ENCODE measurements at regions not wholly inside any gene's neighbourhood (a gene's known extent, or its start where the extent isn't known, plus 50 kb on each side); places are given as distances from the start of the nearest gene placed in this dataset.

- H3K27ac ChIP-seq (ENCODE audit: low read length) = no peak overlapping the region
- H3K27me3 Mint-ChIP-seq (ENCODE audit: low read depth in 2 of 2) = no peaks in the 10 kb centered on the region
- no peak overlapping the region for H3K27ac Mint-ChIP-seq
- WGBS (ENCODE audit: insufficient coverage) = 88% methylated on average over 3 of the region's 3 CpGs
- H3K27me3 ChIP-seq (ENCODE audit: control insufficient read depth, insufficient read depth, low read length) = no peaks in the 10 kb centered on the region
- peaks cover 10 to 34% of the 10 kb centered on the region in 2 donors for H3K9me3 Mint-ChIP-seq
- H3K36me3 Mint-ChIP-seq = no peaks in the 10 kb centered on the region
- H3K4me1 Mint-ChIP-seq = no peaks in the 10 kb centered on the region
- intact Hi-C loops (cut with micrococcal nuclease) = no loop called here
- no peaks in the 10 kb centered on the region for H3K36me3 ChIP-seq (ENCODE audit: control insufficient read depth, insufficient read depth, low read length)
- no peak for DNase-seq
- no peak overlapping the region for H3K4me3 ChIP-seq (ENCODE audit: low read length)
- H3K4me3 Mint-ChIP-seq = no peak overlapping the region
- peaks cover 11% of the 10 kb centered on the region for H3K9me3 ChIP-seq (ENCODE audit: control insufficient read depth, insufficient read depth, low read length)
- no peak for ATAC-seq
- no peaks in the 10 kb centered on the region for H3K4me1 ChIP-seq (ENCODE audit: control insufficient read depth, insufficient read depth, low read length)
- TF ChIP-seq CTCF (IDR thresholded peaks at IDR 0.05) = no peak
These were observed 422.6 kb downstream of the HTR1B start for GRCh38 chr6:77040568-77041195.

- no peaks in the 10 kb centered on the region for H3K27me3 ChIP-seq (ENCODE audit: control insufficient read depth, insufficient read depth, low read length)
- no peak overlapping the region for H3K4me3 ChIP-seq (ENCODE audit: low read length)
- H3K9me3 ChIP-seq (ENCODE audit: control insufficient read depth, insufficient read depth, low read length) = peaks cover 14% of the 10 kb centered on the region
- H3K4me3 Mint-ChIP-seq = no peak overlapping the region
- no peak for DNase-seq
- no peak overlapping the region for H3K27ac Mint-ChIP-seq
- no peak overlapping the region for H3K27ac ChIP-seq (ENCODE audit: low read length)
- ATAC-seq = no peak
- whole genome bisulfite sequencing (ENCODE audit: insufficient coverage) = 93% methylated on average over 3 of the region's 3 CpGs
- no peaks in the 10 kb centered on the region for H3K4me1 ChIP-seq (ENCODE audit: control insufficient read depth, insufficient read depth, low read length)
- no peaks in the 10 kb centered on the region for H3K36me3 ChIP-seq (ENCODE audit: control insufficient read depth, insufficient read depth, low read length)
- intact Hi-C loops (cut with micrococcal nuclease) = no loop called here
- peaks cover 17 to 40% of the 10 kb centered on the region in 2 donors for H3K9me3 Mint-ChIP-seq
- H3K4me1 Mint-ChIP-seq = no peaks in the 10 kb centered on the region
- no peaks in the 10 kb centered on the region for H3K27me3 Mint-ChIP-seq (ENCODE audit: low read depth in 2 of 2)
- no peak for TF ChIP-seq CTCF (IDR thresholded peaks at IDR 0.05)
- H3K36me3 Mint-ChIP-seq = no peaks in the 10 kb centered on the region
These were observed 424.5 kb downstream of the HTR1B start for GRCh38 chr6:77038807-77039206.

DNA sequence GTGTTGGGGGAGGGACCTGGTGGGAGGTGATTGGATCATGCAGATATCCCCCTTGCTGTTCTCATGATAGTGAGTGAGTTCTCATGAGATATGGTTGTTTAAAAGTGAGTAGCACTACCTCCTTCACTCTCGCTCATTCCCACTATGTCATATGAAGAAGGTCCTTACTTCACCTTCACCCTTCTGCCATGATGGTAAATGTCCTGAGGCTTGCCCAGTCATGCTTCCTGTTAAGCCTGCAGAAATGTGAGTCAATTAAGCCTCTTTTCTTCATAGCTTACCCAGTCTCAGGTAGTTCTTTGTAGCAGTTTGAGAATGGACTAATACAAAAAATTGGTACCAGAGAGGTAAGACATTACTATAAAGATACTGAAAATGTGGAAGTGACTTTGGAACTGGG is 425.9 kb downstream of the HTR1B start:
- H3K27ac ChIP-seq (ENCODE audit: low read length) = no peak overlapping the region
- peaks cover 14% of the 10 kb centered on the region for H3K9me3 ChIP-seq (ENCODE audit: control insufficient read depth, insufficient read depth, low read length)
- intact Hi-C loops (cut with micrococcal nuclease) = no loop called here
- no peak for TF ChIP-seq CTCF (IDR thresholded peaks at IDR 0.05)
- Mint-ChIP-seq H3K36me3 (no peaks in the 10 kb centered on the region), H3K9me3 (peaks cover 17 to 46% of the 10 kb centered on the region in 2 donors), H3K4me3 (no peak overlapping the region), H3K4me1 (no peaks in the 10 kb centered on the region), H3K27ac (no peak overlapping the region), H3K27me3 (ENCODE audit: low read depth in 2 of 2) (no peaks in the 10 kb centered on the region)
- DNase-seq (no peak), ATAC-seq (no peak)
- H3K36me3 ChIP-seq (ENCODE audit: control insufficient read depth, insufficient read depth, low read length) = no peaks in the 10 kb centered on the region
- no peak overlapping the region for H3K4me3 ChIP-seq (ENCODE audit: low read length)
- H3K4me1 ChIP-seq (ENCODE audit: control insufficient read depth, insufficient read depth, low read length) = no peaks in the 10 kb centered on the region
- no peaks in the 10 kb centered on the region for H3K27me3 ChIP-seq (ENCODE audit: control insufficient read depth, insufficient read depth, low read length)
- WGBS (ENCODE audit: insufficient coverage) = 90% methylated on average over 1 of the region's 1 CpG

GRCh38 chr6:77036400-77036799 is 426.9 kb downstream of the HTR1B start:
- TF ChIP-seq CTCF (IDR thresholded peaks at IDR 0.05) = no peak
- Histone ChIP-seq H3K27me3 (ENCODE audit: control insufficient read depth, insufficient read depth, low read length) (no peaks in the 10 kb centered on the region), H3K4me1 (ENCODE audit: control insufficient read depth, insufficient read depth, low read length) (no peaks in the 10 kb centered on the region), H3K36me3 (ENCODE audit: control insufficient read depth, insufficient read depth, low read length) (no peaks in the 10 kb centered on the region), H3K9me3 (ENCODE audit: control insufficient read depth, insufficient read depth, low read length) (peaks cover 11% of the 10 kb centered on the region), H3K4me3 (ENCODE audit: low read length) (no peak overlapping the region), H3K27ac (ENCODE audit: low read length) (no peak overlapping the region)
- intact Hi-C loops (cut with micrococcal nuclease) = no loop called here
- Mint-ChIP-seq H3K36me3 (no peaks in the 10 kb centered on the region), H3K4me1 (no peaks in the 10 kb centered on the region), H3K9me3 (peaks cover 17 to 43% of the 10 kb centered on the region in 2 donors), H3K27ac (no peak overlapping the region), H3K4me3 (no peak overlapping the region), H3K27me3 (ENCODE audit: low read depth in 2 of 2) (no peaks in the 10 kb centered on the region)
- DNase-seq (no peak), ATAC-seq (no peak)
- WGBS (ENCODE audit: insufficient coverage) = 84% methylated on average over 4 of the region's 4 CpGs

Measured in natural killer cell (primary cell).